SW 1271 (cell line): ENCODE measurements at regions not wholly inside any gene's neighbourhood (a gene's known extent, or its start where the extent isn't known, plus 50 kb on each side); places are given as distances from the start of the nearest gene placed in this dataset.

Experiments used
- DNase-seq, 2 experiments: peaks; one replicate each; lab custom pipeline; 2025; lab: John Stamatoyannopoulos, UW

- no peak for DNase-seq
Measured at GRCh38 chr11:113554526-113554925, 79.3 kb upstream of the DRD2 start.

GRCh38 chr11:113553915-113554314 lies 78.7 kb upstream of the DRD2 start:
- DNase-seq = peak in 1 of 2 experiments; percentile 19

DNA sequence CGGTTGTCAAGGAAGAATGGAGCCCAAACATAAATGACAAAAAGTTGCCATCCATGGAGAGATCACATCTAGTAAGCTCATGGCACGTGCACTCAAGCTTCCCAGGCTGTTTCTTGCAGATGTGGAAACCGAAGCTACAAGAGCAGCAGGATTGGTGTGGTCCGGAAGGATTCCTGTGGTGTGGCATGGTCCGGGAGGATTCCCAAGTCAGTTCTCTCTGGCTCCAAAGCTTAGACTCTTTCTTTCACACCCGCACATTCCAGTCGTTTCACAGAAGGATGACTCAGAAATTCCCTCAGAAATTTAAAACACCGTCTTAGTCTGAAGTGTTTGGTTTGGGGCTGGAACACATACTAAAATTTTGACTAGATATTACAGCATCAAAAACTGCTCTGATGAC lies 78.0 kb upstream of the DRD2 start:
- DNase-seq = peak; percentile 89 to 97

DNA sequence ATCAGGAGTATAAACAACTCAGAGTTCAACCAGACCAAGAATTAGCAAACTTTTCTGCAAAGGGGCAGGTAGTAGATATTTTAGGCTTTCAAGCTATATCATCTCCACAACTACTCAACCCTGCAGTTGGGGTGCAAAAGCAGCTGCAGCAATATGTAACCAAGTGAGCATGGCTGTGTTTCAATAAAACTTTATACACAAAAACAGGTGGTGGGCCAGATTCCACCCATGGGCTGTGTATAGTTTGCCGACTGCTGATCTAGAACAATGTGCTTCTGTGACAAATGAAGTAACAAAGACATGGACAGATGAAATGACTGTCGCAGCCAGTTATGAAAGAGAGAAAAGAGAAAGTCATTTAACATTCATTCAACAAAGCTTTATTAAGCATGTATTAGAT lies 77.1 kb upstream of the DRD2 start:
- no peak for DNase-seq

DNA sequence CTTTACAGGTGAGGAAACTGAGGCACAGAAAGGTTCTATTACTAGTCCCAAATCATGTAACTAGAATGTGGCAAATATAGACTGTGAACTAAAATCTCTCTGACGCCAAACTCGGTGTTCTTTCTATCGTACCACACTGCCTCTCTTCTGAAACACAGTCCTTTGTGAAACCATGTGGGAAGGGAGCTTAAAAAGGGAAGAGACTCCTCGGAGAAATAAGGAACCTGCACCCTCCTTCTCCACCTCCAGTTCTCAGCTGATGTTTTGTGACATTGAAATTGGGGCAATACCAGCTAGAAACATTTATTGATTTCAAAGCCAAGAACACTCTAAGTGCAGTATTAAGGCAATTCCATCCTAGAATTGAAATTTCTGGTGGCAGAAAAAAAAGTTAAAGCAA lies 76.4 kb upstream of the DRD2 start:
- no peak for DNase-seq

GRCh38 chr11:113549611-113550578 lies 74.7 kb upstream of the DRD2 start:
- DNase-seq = no peak

- no peak for DNase-seq
Measured at GRCh38 chr11:113549061-113549460, 73.9 kb upstream of the DRD2 start.

- DNase-seq = no peak
Measured at GRCh38 chr11:113547739-113548138, 72.5 kb upstream of the DRD2 start.

DNA sequence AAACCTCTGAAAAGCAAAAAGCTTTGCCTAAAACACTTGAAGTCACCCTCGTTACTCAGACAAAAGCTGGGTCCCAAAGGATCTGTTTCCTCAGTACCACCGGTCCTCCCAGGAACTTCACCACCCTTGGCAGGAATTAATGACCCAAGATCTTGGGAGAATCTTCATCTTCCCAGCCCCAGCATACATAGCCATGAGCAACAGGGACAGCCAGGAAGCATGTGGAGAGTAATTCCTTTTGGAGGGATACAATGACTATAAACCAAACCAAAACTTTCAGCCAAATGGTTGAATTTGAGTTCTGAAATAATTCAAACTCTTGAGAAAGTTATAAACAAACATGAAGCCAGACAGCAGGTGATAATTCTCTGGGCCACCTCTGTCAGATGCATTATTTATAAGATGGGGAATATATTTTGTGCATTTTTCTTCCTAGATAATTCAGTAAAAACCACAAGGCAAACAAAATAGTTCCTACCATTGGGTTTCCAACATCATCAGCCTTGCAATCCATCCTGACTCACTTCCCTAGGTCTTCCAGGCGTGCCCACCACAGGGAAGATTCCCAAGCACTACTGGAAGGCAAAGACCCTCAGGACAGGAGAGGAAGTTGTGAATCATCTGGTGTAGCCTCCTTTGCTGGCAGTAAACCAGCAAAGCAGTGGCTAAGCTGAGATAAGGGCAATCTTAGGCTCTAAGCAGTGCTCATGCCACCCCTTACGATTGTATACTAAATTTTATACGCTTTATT lies 71.7 kb upstream of the DRD2 start:
- DNase-seq = peak; percentile 70 to 90

DNA sequence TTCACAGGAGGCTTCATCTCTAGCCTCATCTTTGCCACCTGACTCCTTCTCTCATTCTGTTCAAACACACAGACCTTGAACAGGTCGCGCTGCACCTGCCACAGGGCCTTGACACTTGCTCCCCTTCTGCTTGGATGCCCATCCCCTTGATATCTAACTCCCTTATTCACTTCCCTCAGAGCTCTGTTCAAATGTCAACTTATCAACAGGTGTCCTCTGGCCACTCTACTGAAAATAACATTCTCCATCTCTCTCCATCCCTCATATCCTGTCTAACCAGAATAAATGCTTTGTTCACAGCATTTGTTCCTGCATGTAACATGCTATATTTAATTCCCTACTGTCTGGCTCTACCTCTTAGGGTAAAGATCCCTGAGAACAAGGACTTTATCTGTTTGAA lies 67.2 kb upstream of the DRD2 start:
- no peak for DNase-seq

DNA sequence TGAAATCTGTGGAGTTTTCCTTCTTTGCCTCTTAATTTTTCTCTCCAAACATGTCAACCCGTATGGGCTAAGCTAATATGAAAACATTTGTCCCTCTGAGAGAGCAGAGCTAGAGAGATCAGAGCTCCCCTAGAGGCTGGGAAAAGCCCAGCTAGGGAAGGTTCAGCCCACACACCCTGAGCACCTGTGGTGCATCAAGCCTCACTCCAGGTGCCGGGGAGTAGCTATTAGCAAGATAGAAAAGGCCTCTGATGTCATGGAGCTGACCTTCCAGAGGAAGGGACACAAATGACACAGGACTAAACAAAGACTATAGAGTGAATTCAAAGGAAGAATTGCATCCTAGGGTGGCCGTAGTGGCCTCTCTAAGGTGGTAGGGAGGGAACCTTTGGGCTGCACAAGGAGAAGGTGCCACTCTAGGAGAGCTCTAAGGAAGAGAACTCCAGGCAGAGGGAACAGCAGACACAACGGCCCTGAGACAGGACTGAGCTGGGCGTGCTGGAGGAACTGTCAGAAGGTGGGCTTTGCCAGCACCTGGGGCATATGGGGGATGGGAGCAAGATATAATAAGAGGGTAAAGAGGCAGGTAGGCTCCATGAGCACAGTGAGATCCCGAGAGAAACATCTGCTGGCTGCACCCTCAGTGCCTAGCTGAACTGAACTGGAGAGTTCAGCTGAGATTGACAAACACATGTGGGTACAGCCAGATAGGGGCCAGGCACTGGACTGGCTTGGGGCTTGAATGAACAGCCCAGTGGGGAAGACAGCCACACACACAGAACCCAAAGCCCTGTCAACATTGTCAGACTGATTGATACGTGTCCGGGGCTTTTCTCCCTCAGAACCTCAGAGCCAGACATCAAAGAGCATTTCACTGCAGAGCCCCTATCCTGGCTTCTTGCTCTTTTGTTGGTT lies 65.5 kb upstream of the DRD2 start:
- no peak for DNase-seq

- no peak for DNase-seq
Measured at GRCh38 chr11:113538451-113539412, 63.5 kb upstream of the DRD2 start.

DNA sequence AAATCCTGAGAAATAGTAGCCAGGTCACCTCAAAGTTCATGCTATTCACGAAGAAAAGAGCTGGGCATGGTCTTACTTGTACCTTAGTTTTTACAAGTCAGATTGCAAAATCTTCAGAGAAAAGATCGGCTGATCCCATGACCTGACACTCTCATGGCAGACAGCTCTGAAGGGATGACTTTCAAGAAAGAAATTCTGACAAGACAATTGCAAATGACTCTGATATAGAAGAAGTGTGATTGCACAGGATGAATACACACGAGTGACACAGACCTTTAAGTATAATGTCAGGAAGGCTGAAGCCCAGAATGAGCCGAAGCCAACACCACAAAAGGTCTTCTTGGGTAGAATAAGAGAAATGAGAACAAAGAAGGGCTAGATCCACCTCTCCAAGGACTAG lies 59.4 kb upstream of the DRD2 start:
- no peak for DNase-seq

DNA sequence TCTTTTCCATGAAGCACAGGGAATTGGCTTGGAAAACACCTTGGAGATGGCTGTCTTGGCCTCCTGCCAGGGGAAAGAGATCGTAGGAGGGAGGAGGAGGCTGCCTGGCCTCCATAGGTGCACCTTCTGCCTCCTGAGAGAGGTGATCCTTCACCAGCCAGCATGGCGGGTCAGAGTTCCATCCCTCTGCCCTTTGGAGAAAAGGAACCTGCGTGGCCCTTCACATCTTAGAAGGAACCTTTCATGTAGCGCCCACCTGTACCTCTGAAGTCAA lies 58.2 kb upstream of the DRD2 start:
- DNase-seq = no peak

DNA sequence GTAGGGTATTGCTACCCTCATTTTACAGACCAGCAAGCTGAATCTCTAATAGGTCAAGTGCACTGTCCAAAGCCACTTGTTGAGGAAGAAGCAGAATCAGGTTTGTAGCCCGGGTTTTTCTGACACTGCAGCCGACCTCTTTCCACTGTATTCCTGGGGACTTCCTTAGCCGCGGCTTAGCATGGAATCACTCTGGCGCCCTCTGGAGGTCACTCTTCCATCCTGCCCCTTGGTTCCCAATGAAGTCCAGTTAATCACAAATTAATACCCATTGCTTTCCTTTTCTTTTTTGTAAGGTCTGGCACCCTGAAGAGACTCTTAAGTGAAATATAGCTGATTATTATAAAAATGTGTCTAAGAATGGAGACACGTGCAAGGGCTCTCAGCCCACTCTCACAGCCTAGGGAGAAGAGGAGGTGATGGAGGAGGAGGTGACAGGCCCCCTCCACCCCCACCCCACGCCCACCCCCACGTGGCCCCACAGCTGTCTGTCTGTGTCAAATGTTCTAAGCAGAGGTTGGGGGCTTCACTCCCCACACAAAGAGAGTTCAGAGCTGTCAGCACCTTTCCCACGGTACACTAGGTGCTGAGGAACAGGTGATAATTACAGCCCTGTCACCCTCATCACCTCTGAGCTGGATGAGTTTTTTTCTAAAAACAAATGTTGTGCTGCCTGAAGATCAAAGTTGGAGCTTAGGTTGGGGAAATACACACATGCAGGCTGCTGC lies 57.7 kb upstream of the DRD2 start:
- DNase-seq = peak; percentile 48 to 85

- no peak for DNase-seq
Measured at GRCh38 chr11:113531575-113532451, 56.6 kb upstream of the DRD2 start.

GRCh38 chr11:113531083-113531482 lies 55.9 kb upstream of the DRD2 start:
- DNase-seq = no peak

DNA sequence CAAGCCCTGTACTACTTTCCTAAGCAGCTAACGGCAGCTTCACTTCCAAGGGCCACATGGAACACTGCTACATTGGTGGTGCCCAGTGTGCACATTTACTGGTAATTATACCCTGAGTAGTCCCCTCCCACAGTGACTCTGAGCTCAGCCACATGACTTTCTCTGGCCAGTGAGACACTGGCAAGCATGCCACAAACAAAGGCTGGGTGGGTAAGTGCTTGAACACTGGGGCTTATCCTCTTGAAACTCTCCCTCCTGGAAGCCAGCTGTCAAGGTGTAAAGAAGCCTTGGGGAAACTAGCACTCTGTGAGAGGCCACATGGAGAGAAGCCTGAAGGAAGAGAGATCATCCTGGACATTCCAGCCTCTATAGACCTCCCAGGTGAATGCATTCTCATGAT lies 54.4 kb upstream of the DRD2 start:
- DNase-seq = no peak

DNA sequence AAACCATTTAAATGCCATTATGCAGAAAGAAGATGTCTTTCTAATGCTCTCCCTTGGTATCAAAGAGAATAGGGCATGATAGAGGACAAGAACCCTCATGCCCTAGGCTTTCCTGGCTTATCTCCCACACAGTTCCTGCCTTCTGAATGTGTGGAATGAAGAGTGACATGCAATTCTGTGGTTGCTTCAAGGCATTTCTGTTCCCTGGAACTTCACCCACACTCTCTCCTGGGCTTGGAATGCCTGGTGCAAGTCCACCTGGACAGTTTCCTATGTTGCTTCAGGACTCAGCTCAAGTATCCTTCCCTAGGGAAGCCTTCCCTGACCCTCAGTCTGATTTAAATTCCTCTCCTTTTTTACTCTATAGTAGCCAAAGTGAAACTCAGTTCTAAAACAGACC lies 53.8 kb upstream of the DRD2 start:
- no peak for DNase-seq

DNA sequence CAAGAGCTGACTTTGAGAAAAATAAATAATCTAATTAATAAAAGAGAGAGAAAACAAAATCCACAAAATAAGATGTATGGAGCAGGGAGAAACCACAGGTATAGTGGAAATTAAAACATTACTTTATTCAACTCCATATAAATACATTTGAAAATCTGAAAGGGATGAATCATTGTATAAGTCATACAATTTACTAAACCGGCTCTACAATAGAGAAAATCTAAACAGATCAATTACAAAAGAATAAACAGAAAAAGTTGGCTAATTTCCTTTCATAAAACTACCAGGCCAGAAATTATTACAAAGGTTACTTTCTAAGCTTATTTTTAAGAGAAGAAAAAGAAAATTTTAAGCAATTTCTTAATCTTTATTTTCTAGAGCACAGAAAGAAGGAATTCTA lies 51.3 kb upstream of the DRD2 start:
- no peak for DNase-seq
